K562 (cell line): ENCODE measurements at regions not wholly inside any gene's neighbourhood (a gene's known extent, or its start where the extent isn't known, plus 50 kb on each side); places are given as distances from the start of the nearest gene placed in this dataset.
A peak's percentile ranks its signal among the peaks of the same experiment; 100 is the strongest.
"Not testable (repeated sequence)": the region's sequence is repeated elsewhere in the genome, so short reads cannot be mapped to it uniquely, and the experiment has no call there.

Experiments
- ATAC-seq: fragments of 200-7000 bp; cut with Tn5 transposase; 3 replicates; pipeline ENCODE4 v1.9.1; 2020; ENCODE audit warnings: moderate library complexity
- BruUV-seq: library from RNA; stranded (reverse); fragments of 400-500 nt; replicated peaks from 2 replicates; lab custom pipeline; 2021; lab: Mats Ljungman, UMichigan
- CTCF ChIA-PET: fragments of 300-600 bp; formaldehyde crosslinking; extraction: SDS; loops from one replicate; lab custom pipeline; 2021; ENCODE audit warnings: low intra/inter-chr PET ratio; lab: Yijun Ruan, JAX
- POLR2A ChIA-PET: fragments of 300-600, 350-650 bp; sonication (Branson Sonifier 250); formaldehyde crosslinking; extraction: SDS; loops from one replicate; lab custom pipeline; 2021; ENCODE audit warnings: antibody characterized with exemption, inconsistent platforms; lab: Yijun Ruan, JAX
- DNase-seq, 4 experiments: peaks; one replicate each; pipeline versions ENCODE4 v3.0.0 to v3.0.0-alpha.2; 2011 to 2018; ENCODE audit warnings: low spot score in 3 of 4, mixed read lengths in 3 of 4; ENCODE audit errors: extremely low read depth in 1 of 4
- FAIRE-seq: peaks from 2 replicates; lab custom pipeline; 2011; peaks lifted over from hg19 to GRCh38; lab: Jason Lieb, UNC
- H2AFZ ChIP-seq: 2 replicates; pipeline ENCODE4 v1.6.0; 2011; ENCODE audit warnings: low read depth, low read length, control low read depth, inconsistent platforms
- H3K27ac ChIP-seq: fragments of 200-600 bp; 3 replicates; pipeline ENCODE4 v1.8.0; 2011; ENCODE audit warnings: low read depth, mild to moderate bottlenecking, control low read depth, inconsistent platforms, low read length, moderate library complexity, mixed read lengths; ENCODE audit errors: extremely low read depth
- H3K27me3 ChIP-seq, 2 experiments: fragments of 300-600 bp in 1 of 2; 2 replicates in 1 of 2; 3 replicates in 1 of 2; pipeline versions ENCODE4 v1.6.0 to v1.8.0; 2011; ENCODE audit warnings: inconsistent platforms in 2 of 2, low read length in 2 of 2, mild to moderate bottlenecking in 1 of 2, mixed read lengths in 1 of 2, moderate library complexity in 1 of 2; ENCODE audit not compliant: control insufficient read depth in 2 of 2, insufficient read depth in 2 of 2
- H3K36me3 ChIP-seq: fragments of 300-600 bp; 3 replicates; pipeline ENCODE4 v1.8.0; 2011; ENCODE audit warnings: mild to moderate bottlenecking, low read length, inconsistent platforms; ENCODE audit not compliant: control insufficient read depth, insufficient read depth
- H3K4me1 ChIP-seq, 2 experiments: fragments of 200-600 bp in 1 of 2; replicated peaks in 1 of 2; 2 replicates in 1 of 2; 3 replicates in 1 of 2; pipeline versions ENCODE4 v1.5.1 to v1.8.0; 2011; ENCODE audit warnings: inconsistent platforms in 2 of 2, low read length in 2 of 2, mild to moderate bottlenecking in 1 of 2, mixed read lengths in 1 of 2, moderate library complexity in 1 of 2; ENCODE audit not compliant: control insufficient read depth in 2 of 2, insufficient read depth in 2 of 2
- H3K4me2 ChIP-seq: 2 replicates; pipeline ENCODE4 v1.6.1; 2011; ENCODE audit warnings: low read length, control low read depth, inconsistent platforms, mixed read lengths; ENCODE audit not compliant: insufficient read depth
- H3K4me3 ChIP-seq: fragments of 200-600 bp; sonication (generic), shearing (Covaris generic); 2 replicates; pipeline ENCODE4 v1.5.1; 2016; ENCODE audit warnings: control low read depth, inconsistent platforms
- H3K79me2 ChIP-seq: fragments of 200-600 bp; 3 replicates; pipeline ENCODE4 v1.8.0; 2011; ENCODE audit warnings: low read length, inconsistent platforms; ENCODE audit not compliant: control insufficient read depth, insufficient read depth
- H3K9ac ChIP-seq, 2 experiments: 2 replicates each; pipeline versions ENCODE4 v1.6.0 to v1.6.1; 2011; ENCODE audit warnings: low read depth in 2 of 2, low read length in 2 of 2, control low read depth in 1 of 2, inconsistent platforms in 1 of 2, mild to moderate bottlenecking in 1 of 2, mixed read lengths in 1 of 2; ENCODE audit not compliant: insufficient read depth in 1 of 2
- H3K9me1 ChIP-seq: one replicate; pipeline ENCODE4 v1.6.0; 2011; ENCODE audit warnings: inconsistent platforms, mild to moderate bottlenecking, low read length, moderate library complexity; ENCODE audit not compliant: control insufficient read depth, insufficient read depth
- H3K9me3 ChIP-seq: replicated peaks from 2 replicates; pipeline ENCODE4 v1.5.1; 2011; ENCODE audit warnings: low read depth, low read length, inconsistent platforms; ENCODE audit not compliant: control insufficient read depth, insufficient read depth
- H4K20me1 ChIP-seq: replicated peaks from 2 replicates; pipeline ENCODE4 v1.6.1; 2011; ENCODE audit warnings: low read length, inconsistent platforms, mixed read lengths; ENCODE audit not compliant: control insufficient read depth, insufficient read depth
- C11orf30 ChIP-seq: fragments of 450-650 bp; IDR thresholded peaks from 2 replicates; pipeline ENCODE4 v1.6.1; 2016; ENCODE audit warnings: low read depth, mild to moderate bottlenecking
- CCAR2 ChIP-seq: fragments of 200-400 bp; formaldehyde crosslinking; IDR thresholded peaks from 2 replicates; pipeline ENCODE4 v1.6.1; 2017; ENCODE audit warnings: mild to moderate bottlenecking, low read depth, low read length
- MAFG ChIP-seq: fragments of 450-650 bp; conservative IDR thresholded peaks from 2 replicates; pipeline ENCODE4 v1.6.1; 2016; ENCODE audit warnings: missing genetic modification characterization, missing compliant biosample characterization
- NFYB ChIP-seq: IDR thresholded peaks from 2 replicates; pipeline ENCODE4 v1.6.1; 2011; ENCODE audit warnings: mild to moderate bottlenecking, moderate library complexity; ENCODE audit not compliant: insufficient read length; ENCODE audit errors: extremely low read depth
- PHF20 ChIP-seq: fragments of 450-650 bp; IDR thresholded peaks from 2 replicates; pipeline ENCODE4 v1.6.1; 2018; ENCODE audit not compliant: partially characterized antibody
- RBM25 ChIP-seq: fragments of 200-400 bp; formaldehyde crosslinking; IDR thresholded peaks from 2 replicates; pipeline ENCODE4 v1.6.1; 2018; ENCODE audit warnings: low read length, low read depth, moderate library complexity; ENCODE audit not compliant: severe bottlenecking
- SMAD3 ChIP-seq: fragments of 450-650 bp; formaldehyde crosslinking; conservative IDR thresholded peaks from 2 replicates; pipeline ENCODE4 v1.4.0; 2020; ENCODE audit warnings: mild to moderate bottlenecking
- TEAD4 ChIP-seq, 2 experiments: sonication (generic) in 1 of 2; formaldehyde crosslinking in 1 of 2; IDR thresholded peaks; 2 replicates each; pipeline versions ENCODE4 v1.6.1 to v1.8.0; 2012 to 2022; ENCODE audit warnings: borderline replicate concordance in 1 of 2, inconsistent platforms in 1 of 2, low read length in 1 of 2, mild to moderate bottlenecking in 1 of 2, missing genetic modification reagents in 1 of 2
- ZBTB12 ChIP-seq: fragments of 250-450 bp; sonication (Bioruptor Pico); IDR thresholded peaks from 2 replicates; pipeline ENCODE4 v1.4.0; 2020
- ZNF316 ChIP-seq: fragments of 450-650 bp; IDR thresholded peaks from 2 replicates; pipeline ENCODE4 v1.6.1; 2016
- WGBS: fragments of 100-300 bp; shearing (Covaris generic); methylation state at CpG from one replicate; pipeline ENCODE4 v1.1.6; 2016; ENCODE audit warnings: low coverage, mixed read lengths; ENCODE audit not compliant: insufficient coverage; ENCODE audit errors: missing lambda C conversion rate; 5-methylcytosine and 5-hydroxymethylcytosine counted together
- in situ Hi-C: fragments of 300-500 bp; cut with MboI; formaldehyde crosslinking; loops from 4 replicates; pipeline ENCODE4 v1.15.0; 2018; ENCODE audit warnings: inconsistent platforms, mixed read lengths
- intact Hi-C: fragments of 100-400 bp; cut with micrococcal nuclease; formaldehyde crosslinking; loops from 2 replicates; pipeline ENCODE4 v1.14.2; 2022
- TF ChIP-seq, protein P1 (sequence below): fragments of 250-450 bp; sonication (Bioruptor Pico); IDR thresholded peaks from 2 replicates; pipeline ENCODE4 v1.5.0; 2021

GRCh38 chr16:17962726-17963125 lies 373.8 kb downstream of the NPIPA8 start (continued):
- no peak for TF ChIP-seq PHF20
- no peak for TF ChIP-seq CCAR2
- TF ChIP-seq, protein P1, sequence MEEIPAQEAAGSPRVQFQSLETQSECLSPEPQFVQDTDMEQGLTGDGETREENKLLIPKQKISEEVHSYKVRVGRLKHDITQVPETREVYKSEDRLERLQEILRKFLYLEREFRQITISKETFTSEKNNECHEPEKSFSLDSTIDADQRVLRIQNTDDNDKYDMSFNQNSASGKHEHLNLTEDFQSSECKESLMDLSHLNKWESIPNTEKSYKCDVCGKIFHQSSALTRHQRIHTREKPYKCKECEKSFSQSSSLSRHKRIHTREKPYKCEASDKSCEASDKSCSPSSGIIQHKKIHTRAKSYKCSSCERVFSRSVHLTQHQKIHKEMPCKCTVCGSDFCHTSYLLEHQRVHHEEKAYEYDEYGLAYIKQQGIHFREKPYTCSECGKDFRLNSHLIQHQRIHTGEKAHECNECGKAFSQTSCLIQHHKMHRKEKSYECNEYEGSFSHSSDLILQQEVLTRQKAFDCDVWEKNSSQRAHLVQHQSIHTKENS (CRISPR knock-in tag), result no peak
- no peak for TF ChIP-seq TEAD4 (IDR thresholded peaks at IDR 0.05; ENCODE audit: low read length)
- no peak for TF ChIP-seq TEAD4 (CRISPR knock-in tag; IDR thresholded peaks at IDR 0.05; ENCODE audit: borderline replicate concordance)
- TF ChIP-seq SMAD3, result no peak
- no peak for TF ChIP-seq ZBTB12 (CRISPR knock-in tag)
- TF ChIP-seq MAFG (tag), result no peak

DNA sequence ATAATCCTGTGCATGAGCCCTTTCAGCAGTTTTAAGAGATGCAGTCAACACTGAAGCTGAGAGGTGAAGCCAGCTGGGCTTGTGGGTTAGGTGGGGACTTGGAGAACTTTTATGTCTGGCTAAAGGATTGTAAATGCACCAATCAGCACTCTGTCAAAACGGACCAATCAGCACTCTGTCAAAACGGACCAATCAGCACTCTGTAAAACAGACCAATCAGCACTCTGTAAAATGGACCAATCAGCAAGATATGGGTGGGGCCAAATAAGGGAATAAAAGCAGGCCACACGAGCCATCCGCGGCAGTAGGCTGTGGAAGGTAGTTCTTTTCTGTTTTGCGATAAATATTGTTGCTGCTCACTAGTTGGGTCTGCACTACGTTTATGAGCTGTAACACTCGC lies 374.7 kb downstream of the NPIPA8 start:
- H3K9ac ChIP-seq, ATAC-seq, intact Hi-C loops, H3K27ac ChIP-seq, CTCF ChIA-PET, H3K79me2 ChIP-seq: not testable (repeated sequence)
- WGBS, result 22% methylated on average over 8 of the region's 8 CpGs
- peak; percentile 83 for TF ChIP-seq NFYB
- peak; percentile 19 for TF ChIP-seq RBM25
- TF ChIP-seq C11orf30, result peak; percentile 69
- TF ChIP-seq ZNF316, result peak; percentile 86
- TF ChIP-seq MAFG (tag), result peak; percentile 28
- TF ChIP-seq, all 486 proteins: peak for 5; not testable (repeated sequence) for 481
- DNase-seq, FAIRE-seq, H3K4me2 ChIP-seq, H3K9me1 ChIP-seq, H3K4me3 ChIP-seq, H3K4me1 ChIP-seq, in situ Hi-C loops, H3K27me3 ChIP-seq, BruUV-seq, H4K20me1 ChIP-seq, H2AFZ ChIP-seq, H3K9me3 ChIP-seq: not testable (repeated sequence)
- H3K36me3 ChIP-seq, result peaks cover 10% of the 10 kb centered on the region; the same call in 2 of the 3 replicates
- POLR2A ChIA-PET, result interaction anchor here (0.6 to 0.7 kb wide), 2 partner anchors 9 to 126 kb away, joined by 3 to 4 read pairs; no protein-coding TSS in a partner anchor
